Subcutaneous abdominal adipose tissue (tissue), 5 donors: ENCODE measurements at regions not wholly inside any gene's neighbourhood (a gene's known extent, or its start where the extent isn't known, plus 50 kb on each side); places are given as distances from the start of the nearest gene placed in this dataset.

ENCODE experiments used
- H3K27ac ChIP-seq: one replicate; pipeline ENCODE4 v1.7.0; 2013; ENCODE audit warnings: low read depth, mild to moderate bottlenecking, inconsistent platforms, low read length, moderate library complexity
- H3K27me3 ChIP-seq, 5 donors: one replicate each; pipeline ENCODE4 v1.7.0; 2013; ENCODE audit warnings: low read length in 5 of 5, inconsistent platforms in 1 of 5; ENCODE audit not compliant: control insufficient read depth in 5 of 5, insufficient read depth in 4 of 5
- H3K36me3 ChIP-seq, 5 donors: one replicate each; pipeline ENCODE4 v1.7.0; 2013; ENCODE audit warnings: low read length in 5 of 5; ENCODE audit not compliant: control insufficient read depth in 5 of 5, insufficient read depth in 5 of 5
- H3K4me1 ChIP-seq, 5 donors: one replicate each; pipeline ENCODE4 v1.7.0; 2013; ENCODE audit warnings: low read length in 5 of 5, mild to moderate bottlenecking in 3 of 5, moderate library complexity in 1 of 5; ENCODE audit not compliant: control insufficient read depth in 5 of 5, insufficient read depth in 5 of 5
- H3K4me3 ChIP-seq, 5 donors: one replicate each; pipeline ENCODE4 v1.7.0; 2013; ENCODE audit warnings: low read length in 5 of 5, low read depth in 1 of 5
- H3K9ac ChIP-seq, 5 donors: one replicate each; pipeline ENCODE4 v1.7.0; 2013; ENCODE audit warnings: low read length in 5 of 5, mild to moderate bottlenecking in 4 of 5, moderate library complexity in 3 of 5
- H3K9me3 ChIP-seq, 5 donors: one replicate each; pipeline ENCODE4 v1.7.0; 2013; ENCODE audit warnings: low read length in 5 of 5; ENCODE audit not compliant: control insufficient read depth in 5 of 5
- donor health status: healthy.
- donor health status: healthy.
- donor health status: healthy.
- donor health status: healthy.
- donor health status: healthy.

DNA sequence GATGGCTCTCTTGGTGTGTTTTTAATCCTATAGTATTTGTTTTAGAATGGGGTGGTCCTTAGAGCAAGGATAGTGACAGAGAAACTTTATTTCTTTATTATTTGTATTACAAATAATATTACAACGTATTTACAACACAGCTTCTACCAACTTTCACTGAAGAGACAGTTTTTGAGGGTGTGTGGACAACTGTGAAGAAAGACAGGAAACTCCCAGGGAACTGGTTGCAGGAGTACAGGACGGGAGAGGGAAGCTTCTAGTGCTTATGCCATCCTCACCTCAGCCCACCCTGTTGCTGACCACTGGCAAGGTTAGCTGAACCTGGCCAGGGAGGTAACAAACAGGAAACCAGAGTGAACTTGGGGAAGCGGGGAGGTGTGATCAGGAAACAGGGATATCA, 251.7 kb downstream of the BCL11A start:
- Histone ChIP-seq H3K36me3 (no peaks in the 10 kb centered on the region), H3K27me3 (peaks cover 0 to 5% (median 0%) of the 10 kb centered on the region in 5 donors), H3K9me3 (no peaks in the 10 kb centered on the region), H3K9ac (no peak overlapping the region), H3K4me3 (no peak overlapping the region), H3K27ac (no peak overlapping the region), H3K4me1 (peaks cover 0 to 4% (median 0%) of the 10 kb centered on the region in 5 donors)

DNA sequence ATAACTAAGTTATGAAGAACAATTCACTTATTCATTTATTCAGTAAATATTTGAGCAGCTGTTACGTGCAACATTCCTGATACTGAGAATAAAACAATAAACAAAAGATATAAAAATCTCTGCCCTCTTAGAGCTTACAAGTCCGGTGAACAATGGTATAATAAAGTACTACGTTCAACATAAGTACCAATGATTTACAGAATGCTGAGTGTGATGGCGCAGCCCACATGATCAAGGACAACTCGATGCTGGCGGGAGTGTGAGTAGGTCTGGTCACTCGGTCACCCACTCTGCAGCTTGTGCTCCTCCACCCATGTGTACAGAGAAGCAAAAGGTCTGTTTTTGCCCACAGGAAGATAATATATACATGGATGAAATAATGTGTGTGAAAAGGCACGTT, 254.3 kb downstream of the BCL11A start:
- no peaks in the 10 kb centered on the region for H3K36me3 ChIP-seq
- H3K9ac ChIP-seq, result no peak overlapping the region
- no peaks in the 10 kb centered on the region for H3K9me3 ChIP-seq
- peaks cover 0 to 4% (median 0%) of the 10 kb centered on the region in 5 donors for H3K4me1 ChIP-seq
- no peak overlapping the region for H3K27ac ChIP-seq
- H3K27me3 ChIP-seq, result peaks cover 0 to 9% (median 0%) of the 10 kb centered on the region in 5 donors
- H3K4me3 ChIP-seq, result no peak overlapping the region

DNA sequence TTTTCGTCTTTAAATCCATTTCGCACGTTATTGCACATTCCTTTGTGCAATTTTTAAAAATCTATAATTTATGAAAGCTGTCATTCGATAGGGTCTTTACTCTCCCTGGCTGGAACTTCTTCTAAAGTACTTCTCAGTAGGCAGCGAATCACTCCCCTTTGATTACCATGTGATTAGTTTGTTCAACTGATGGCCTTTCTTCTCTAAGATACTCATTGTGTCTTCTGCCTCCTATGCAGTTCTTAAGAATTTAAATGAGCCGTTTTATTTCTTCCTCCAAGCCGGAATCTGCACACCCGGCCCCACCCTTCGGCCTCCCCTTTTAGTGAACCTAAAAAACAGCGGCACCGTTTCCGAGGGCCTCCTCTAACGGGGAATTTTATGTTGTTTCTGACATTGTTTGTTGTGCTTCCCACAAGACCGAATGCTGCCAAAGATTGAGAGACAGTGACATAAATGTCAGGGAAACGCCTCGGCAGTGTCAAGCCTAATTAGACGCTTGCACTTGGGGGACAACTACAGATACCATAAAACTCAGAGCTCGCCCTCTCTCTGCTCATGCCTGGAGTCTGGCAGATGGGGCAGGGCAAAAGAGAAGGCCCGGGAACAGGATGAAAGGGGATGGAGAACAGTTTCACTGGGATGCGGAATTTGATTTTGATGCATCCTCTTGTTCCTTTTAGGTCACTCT, 255.3 kb downstream of the BCL11A start:
- H3K36me3 ChIP-seq, result no peaks in the 10 kb centered on the region
- peaks cover 0 to 9% (median 0%) of the 10 kb centered on the region in 5 donors for H3K27me3 ChIP-seq
- no peak overlapping the region for H3K9ac ChIP-seq
- no peak overlapping the region for H3K27ac ChIP-seq
- H3K4me3 ChIP-seq, result no peak overlapping the region
- H3K4me1 ChIP-seq, result no peaks in the 10 kb centered on the region
- H3K9me3 ChIP-seq, result no peaks in the 10 kb centered on the region

DNA sequence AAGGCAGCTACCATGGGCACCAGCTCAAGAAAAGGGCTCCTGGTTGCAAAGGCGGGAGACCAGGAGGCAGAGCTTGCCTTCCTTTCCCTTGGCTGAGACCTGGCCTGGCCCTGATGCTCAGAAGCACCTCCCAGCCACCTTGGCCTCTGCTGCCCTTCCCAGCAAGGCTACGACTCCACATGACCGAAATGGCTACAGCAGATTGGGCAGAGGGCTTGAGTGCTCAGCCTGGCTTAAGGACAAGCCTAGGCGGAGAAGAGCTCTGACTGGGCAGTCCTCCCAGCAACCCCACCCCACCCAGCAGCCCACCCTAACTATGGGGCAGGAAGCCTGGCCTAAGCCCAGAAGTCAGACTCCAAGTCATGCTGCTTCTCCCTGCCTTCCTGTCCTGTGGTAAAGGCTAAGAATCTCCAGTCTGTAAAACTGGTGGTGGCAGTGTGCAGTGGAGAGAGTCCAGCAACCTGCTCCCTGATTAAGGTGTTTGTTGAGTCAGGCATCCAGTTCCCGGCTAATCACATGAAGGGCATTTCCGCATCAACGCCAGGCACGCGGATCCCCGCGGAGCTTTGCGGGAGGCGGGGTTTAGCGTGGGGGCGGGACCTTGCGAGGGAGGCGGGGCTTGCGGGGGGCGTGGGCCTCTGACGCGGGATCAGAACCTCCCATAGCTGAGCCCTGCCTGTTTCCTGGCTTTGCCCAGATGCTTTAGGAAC, 256.0 kb downstream of the BCL11A start:
- H3K9me3 ChIP-seq, result no peaks in the 10 kb centered on the region
- no peaks in the 10 kb centered on the region for H3K4me1 ChIP-seq
- no peak overlapping the region for H3K27ac ChIP-seq
- H3K27me3 ChIP-seq, result peaks cover 0 to 9% (median 0%) of the 10 kb centered on the region in 5 donors
- no peaks in the 10 kb centered on the region for H3K36me3 ChIP-seq
- H3K4me3 ChIP-seq, result no peak overlapping the region
- H3K9ac ChIP-seq, result no peak overlapping the region

DNA sequence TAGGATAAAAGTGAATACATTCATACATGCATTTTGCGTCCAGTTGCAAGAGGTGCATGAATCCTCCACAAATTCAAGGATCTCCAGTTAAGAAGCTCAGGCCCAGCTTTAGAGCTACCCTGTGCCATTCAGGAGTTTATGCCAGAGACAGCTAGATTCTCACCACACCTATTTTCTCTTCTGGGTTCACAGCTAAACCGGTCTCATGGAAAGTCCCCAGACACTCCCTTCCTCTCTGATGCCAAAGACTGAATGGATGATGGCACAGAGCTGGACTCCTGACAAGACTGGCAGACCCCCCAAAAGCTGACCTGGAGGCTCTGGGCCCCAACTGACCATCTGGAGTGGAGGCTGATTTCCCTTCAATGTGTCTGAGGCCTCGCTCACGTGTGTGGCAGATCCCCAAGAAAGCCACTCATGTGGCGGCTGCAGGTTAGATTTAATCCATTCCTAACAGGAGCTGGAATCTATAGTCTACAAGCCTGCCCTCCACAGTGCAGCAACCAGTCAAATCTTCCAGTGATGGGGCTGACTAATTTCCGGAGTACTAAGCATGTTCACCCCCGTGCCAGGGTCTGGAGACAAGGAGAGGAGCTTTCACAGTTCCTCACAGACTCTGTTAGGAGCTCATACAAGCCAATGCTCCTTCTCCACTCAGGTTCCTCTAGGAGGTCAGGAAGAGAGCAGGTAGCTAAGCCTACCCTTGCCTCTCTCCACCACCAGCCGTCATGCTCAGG, 257.1 kb downstream of the BCL11A start:
- no peaks in the 10 kb centered on the region for H3K36me3 ChIP-seq
- H3K27me3 ChIP-seq, result peaks cover 0 to 9% (median 0%) of the 10 kb centered on the region in 5 donors
- H3K9me3 ChIP-seq, result no peaks in the 10 kb centered on the region
- no peak overlapping the region for H3K27ac ChIP-seq
- no peak overlapping the region for H3K9ac ChIP-seq
- no peaks in the 10 kb centered on the region for H3K4me1 ChIP-seq
- no peak overlapping the region for H3K4me3 ChIP-seq

DNA sequence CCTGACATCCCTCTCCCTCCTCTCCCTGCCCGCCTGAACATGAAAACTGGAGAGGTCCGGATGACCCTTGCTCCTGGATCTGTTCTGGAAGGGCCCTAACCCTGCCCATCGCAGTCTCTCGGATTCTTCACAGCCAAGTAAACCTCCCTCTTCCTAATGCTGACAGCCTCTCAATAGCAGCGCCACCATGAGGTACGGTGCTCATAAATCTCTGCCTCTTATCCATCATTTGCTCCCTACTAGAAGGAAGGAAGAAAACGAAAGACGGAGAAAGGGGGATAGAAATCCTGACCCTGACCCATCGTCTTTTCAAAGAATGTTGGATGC, 257.9 kb downstream of the BCL11A start:
- Histone ChIP-seq H3K27me3 (peaks cover 0 to 9% (median 0%) of the 10 kb centered on the region in 5 donors), H3K27ac (no peak overlapping the region), H3K4me1 (no peaks in the 10 kb centered on the region), H3K36me3 (no peaks in the 10 kb centered on the region), H3K9ac (no peak overlapping the region), H3K4me3 (no peak overlapping the region), H3K9me3 (no peaks in the 10 kb centered on the region)

DNA sequence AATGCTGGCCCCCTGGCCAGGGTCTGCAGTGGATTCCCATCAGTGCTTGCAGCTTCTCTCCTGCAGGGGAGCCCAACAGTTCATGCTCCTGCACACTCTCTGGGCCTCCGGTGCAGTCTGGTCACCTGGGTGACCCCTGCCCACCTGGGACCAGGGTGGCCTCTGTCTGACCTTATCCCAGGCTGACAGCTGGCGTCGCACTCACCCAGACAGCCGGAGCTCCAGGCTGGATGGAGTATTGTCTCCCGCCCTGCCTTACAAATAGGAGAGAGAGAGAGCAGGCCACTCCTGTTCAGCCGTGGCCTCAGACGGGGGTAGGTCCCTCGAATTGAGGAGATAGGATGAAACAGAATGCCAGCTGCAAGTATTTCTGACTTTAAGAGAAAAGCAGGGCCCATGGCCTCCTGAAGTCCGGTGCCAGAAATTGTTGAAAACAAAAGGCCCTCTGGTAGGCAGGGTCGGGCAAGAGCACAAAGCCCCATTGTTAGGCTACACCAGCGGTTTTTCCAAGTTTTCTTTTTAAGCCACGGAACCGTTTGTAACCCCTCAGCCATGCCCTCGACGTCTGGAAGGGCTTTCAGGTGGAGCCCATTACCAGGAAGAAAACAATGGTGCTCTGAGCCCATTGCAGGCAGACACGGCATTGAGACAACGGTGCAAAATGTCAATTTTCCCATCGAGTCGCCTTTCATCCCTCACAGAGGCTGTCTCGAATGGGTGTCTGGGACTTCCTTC, 258.4 kb downstream of the BCL11A start:
- Histone ChIP-seq H3K9me3 (no peaks in the 10 kb centered on the region), H3K27me3 (peaks cover 0 to 9% (median 0%) of the 10 kb centered on the region in 5 donors), H3K4me1 (no peaks in the 10 kb centered on the region), H3K4me3 (no peak overlapping the region), H3K36me3 (no peaks in the 10 kb centered on the region), H3K27ac (no peak overlapping the region), H3K9ac (no peak overlapping the region)

DNA sequence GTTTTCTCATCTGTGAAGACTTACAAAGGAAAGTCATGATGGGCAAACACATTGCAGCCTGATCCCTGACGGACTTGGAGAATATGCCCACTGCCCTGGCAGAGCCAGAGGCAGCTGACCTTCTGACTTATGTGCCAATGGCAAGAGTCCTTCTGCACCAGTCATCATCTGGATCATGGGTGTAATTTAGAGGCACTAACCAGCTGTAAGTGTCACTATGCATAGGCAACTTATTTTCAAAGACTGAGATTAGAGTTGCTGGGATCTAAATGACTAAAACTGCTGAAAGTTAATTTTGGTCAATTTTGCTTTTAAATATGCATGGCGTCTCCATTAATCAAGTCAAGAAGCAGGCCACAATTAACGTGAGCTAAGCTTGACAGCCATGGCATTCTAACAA, 261.2 kb downstream of the BCL11A start:
- H3K27me3 ChIP-seq, result peaks cover 0 to 5% (median 0%) of the 10 kb centered on the region in 5 donors
- H3K4me3 ChIP-seq, result no peak overlapping the region
- H3K36me3 ChIP-seq, result no peaks in the 10 kb centered on the region
- H3K9me3 ChIP-seq, result no peaks in the 10 kb centered on the region
- H3K4me1 ChIP-seq, result peaks cover 0 to 3% (median under 1%) of the 10 kb centered on the region in 5 donors
- no peak overlapping the region for H3K27ac ChIP-seq
- no peak overlapping the region for H3K9ac ChIP-seq

DNA sequence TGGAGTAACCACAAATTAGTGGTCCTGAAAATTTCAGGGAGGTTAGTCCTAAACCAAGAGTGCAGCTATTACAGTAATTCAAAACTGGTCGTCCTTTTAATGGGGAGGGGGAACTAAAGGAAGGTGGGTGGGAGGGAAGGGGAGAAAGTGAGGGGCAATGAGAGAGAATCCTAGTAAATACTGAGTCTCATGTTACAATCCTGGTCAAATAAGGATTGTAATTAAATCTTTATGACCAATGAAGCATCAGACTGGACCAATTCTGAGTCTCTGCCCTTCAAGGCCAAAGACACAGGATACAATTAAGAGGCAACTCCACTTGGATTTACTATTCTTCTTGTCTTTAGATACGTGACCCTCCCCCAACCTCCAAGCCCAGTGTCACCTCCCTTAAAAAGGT, 262.9 kb downstream of the BCL11A start:
- Histone ChIP-seq H3K9ac (no peak overlapping the region), H3K27ac (no peak overlapping the region), H3K4me1 (peaks cover 4 to 16% (median 13%) of the 10 kb centered on the region in 5 donors), H3K9me3 (no peaks in the 10 kb centered on the region), H3K36me3 (no peaks in the 10 kb centered on the region), H3K4me3 (no peak overlapping the region), H3K27me3 (peaks cover 0 to 4% (median 0%) of the 10 kb centered on the region in 5 donors)
